Right lobe of liver (tissue), 6 donors: ENCODE measurements at regions not wholly inside any gene's neighbourhood (a gene's known extent, or its start where the extent isn't known, plus 50 kb on each side); places are given as distances from the start of the nearest gene placed in this dataset.

Source experiments
- ATAC-seq, 4 donors: fragments of 200-7000 bp; cut with Tn5 transposase; one replicate each; pipeline ENCODE4 v1.9.1; 2020; ENCODE audit warnings: mild to moderate bottlenecking in 4 of 4, moderate library complexity in 4 of 4
- DNase-seq, 3 donors: peaks; one replicate each; pipeline ENCODE4 v3.0.0-alpha.2; 2020
- H3K27ac ChIP-seq, 3 donors: fragments of 200-600 bp; one replicate each; pipeline ENCODE4 v1.8.0; 2022
- H3K27me3 ChIP-seq, 2 donors: fragments of 200-600 bp; one replicate each; pipeline ENCODE4 v1.8.0; 2022
- H3K36me3 ChIP-seq, 4 donors: fragments of 200-600 bp; sonication (generic) in 1 of 4; one replicate each; pipeline versions ENCODE4 v1.5.1 to v1.8.0; 2017 to 2022; ENCODE audit warnings: control low read depth in 1 of 4
- H3K4me1 ChIP-seq, 4 donors: fragments of 200-600 bp; sonication (generic) in 1 of 4; one replicate each; pipeline versions ENCODE4 v1.5.1 to v1.8.0; 2017 to 2022; ENCODE audit warnings: control low read depth in 1 of 4
- H3K4me3 ChIP-seq, 3 donors: fragments of 200-600 bp; one replicate each; pipeline ENCODE4 v1.8.0; 2022
- H3K9me3 ChIP-seq, 4 donors: fragments of 200-600 bp; sonication (generic) in 1 of 4; one replicate each; pipeline versions ENCODE4 v1.5.1 to v1.8.0; 2017 to 2022; ENCODE audit warnings: control low read depth in 1 of 4
- POLR2A ChIP-seq: fragments of 450-650 bp; IDR thresholded peaks from one replicate; pipeline ENCODE4 v1.6.1; 2017; ENCODE audit warnings: antibody characterized with exemption, mild to moderate bottlenecking
- WGBS: methylation state at CpG from one replicate; pipeline ENCODE4 v1.1.6; 2018; ENCODE audit warnings: low coverage, low lambda C conversion rate; ENCODE audit not compliant: insufficient coverage; ENCODE audit errors: missing lambda C conversion rate; 5-methylcytosine and 5-hydroxymethylcytosine counted together
- intact Hi-C, 2 donors: fragments of 100-400 bp; cut with DNase I; formaldehyde crosslinking; loops; one replicate each; pipeline versions ENCODE4 v1.11.2 to v1.14.1; 2022
- TF ChIP-seq, protein P1 (sequence below), 4 donors: fragments of 200-600 bp in 3 of 4; fragments of 450-650 bp in 1 of 4; IDR thresholded peaks; one replicate each; pipeline versions ENCODE4 v1.5.1 to v1.8.0; 2016 to 2022; ENCODE audit warnings: antibody characterized with exemption in 4 of 4, mild to moderate bottlenecking in 2 of 4
- donor health status: DM: no; HTN: yes; CAD: no.
- donor health status: DM: no; HTN: no; CAD: no.
- donor health status: DM: no; HTN: no; CAD: no.
- donor health status: DM: no; HTN: yes; CAD: no.
- donor health status: DM: no; HTN: yes; CAD: no.

DNA sequence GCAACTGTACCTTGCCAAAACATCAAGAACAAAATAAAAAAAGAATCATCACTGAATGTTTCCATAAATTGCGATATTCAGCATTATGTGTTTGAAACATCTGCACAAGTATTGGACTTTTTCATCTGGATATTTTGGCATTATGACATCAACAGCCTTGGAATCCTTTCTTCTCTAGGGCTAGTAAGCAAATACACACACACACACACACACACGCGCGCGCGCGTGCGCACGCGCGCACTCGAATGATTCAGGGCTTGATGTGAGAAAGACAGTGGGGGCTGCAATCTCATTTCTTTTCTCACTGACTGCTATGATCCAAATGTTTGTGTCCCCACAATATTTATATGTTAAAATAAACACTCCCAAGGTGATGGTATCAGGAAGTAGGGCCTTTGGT is 90.0 kb upstream of the SLC38A4 start:
- DNase-seq (no peak), ATAC-seq (no peak)
- intact Hi-C loops: no loop called here
- Histone ChIP-seq H3K36me3 (no peaks in the 10 kb centered on the region), H3K4me1 (peaks cover 0 to 8% (median 3%) of the 10 kb centered on the region in 4 donors), H3K27me3 (no peaks in the 10 kb centered on the region), H3K9me3 (no peaks in the 10 kb centered on the region), H3K4me3 (no peak overlapping the region), H3K27ac (no peak overlapping the region)
- TF ChIP-seq POLR2A: no peak
- TF ChIP-seq, protein P1, sequence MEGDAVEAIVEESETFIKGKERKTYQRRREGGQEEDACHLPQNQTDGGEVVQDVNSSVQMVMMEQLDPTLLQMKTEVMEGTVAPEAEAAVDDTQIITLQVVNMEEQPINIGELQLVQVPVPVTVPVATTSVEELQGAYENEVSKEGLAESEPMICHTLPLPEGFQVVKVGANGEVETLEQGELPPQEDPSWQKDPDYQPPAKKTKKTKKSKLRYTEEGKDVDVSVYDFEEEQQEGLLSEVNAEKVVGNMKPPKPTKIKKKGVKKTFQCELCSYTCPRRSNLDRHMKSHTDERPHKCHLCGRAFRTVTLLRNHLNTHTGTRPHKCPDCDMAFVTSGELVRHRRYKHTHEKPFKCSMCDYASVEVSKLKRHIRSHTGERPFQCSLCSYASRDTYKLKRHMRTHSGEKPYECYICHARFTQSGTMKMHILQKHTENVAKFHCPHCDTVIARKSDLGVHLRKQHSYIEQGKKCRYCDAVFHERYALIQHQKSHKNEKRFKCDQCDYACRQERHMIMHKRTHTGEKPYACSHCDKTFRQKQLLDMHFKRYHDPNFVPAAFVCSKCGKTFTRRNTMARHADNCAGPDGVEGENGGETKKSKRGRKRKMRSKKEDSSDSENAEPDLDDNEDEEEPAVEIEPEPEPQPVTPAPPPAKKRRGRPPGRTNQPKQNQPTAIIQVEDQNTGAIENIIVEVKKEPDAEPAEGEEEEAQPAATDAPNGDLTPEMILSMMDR (IDR thresholded peaks at IDR 0.05): no peak
- 94% methylated on average over 6 of the region's 12 CpGs for WGBS

- no CpG with 5 or more reads among the region's 1 CpG for whole genome bisulfite sequencing
- DNase-seq: no peak
- H3K9me3 ChIP-seq: no peaks in the 10 kb centered on the region
- ATAC-seq: peak in 1 of 4 donors; percentile 31
- no peaks in the 10 kb centered on the region for H3K27me3 ChIP-seq
- no peak overlapping the region for H3K27ac ChIP-seq
- H3K36me3 ChIP-seq: no peaks in the 10 kb centered on the region
- intact Hi-C loops: no loop called here
- H3K4me1 ChIP-seq: peaks cover 0 to 16% (median 8%) of the 10 kb centered on the region in 4 donors
- H3K4me3 ChIP-seq: no peak overlapping the region
- no peak for TF ChIP-seq POLR2A
- TF ChIP-seq, protein P1 (IDR thresholded peaks at IDR 0.05): no peak
These were observed 91.1 kb upstream of the SLC38A4 start for GRCh38 chr12:46916796-46917419.

DNA sequence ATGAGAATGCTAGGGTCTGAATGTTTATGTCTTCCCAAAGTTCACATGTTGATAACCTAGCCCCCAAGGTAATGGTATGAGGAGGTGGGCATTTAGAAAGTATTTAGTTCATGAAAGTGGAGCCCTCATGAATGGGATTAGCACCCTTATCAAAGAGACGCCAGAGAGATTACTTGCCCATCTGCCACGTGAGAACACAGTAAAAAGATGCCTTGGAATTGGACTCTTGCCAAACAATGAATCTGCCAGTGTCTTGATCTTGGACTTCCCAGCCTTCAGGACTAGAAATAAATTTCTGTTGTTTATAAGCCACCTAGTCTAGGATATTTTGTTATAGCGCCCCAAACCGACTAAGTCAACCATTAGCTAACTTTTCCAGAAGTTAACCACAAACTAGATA is 92.0 kb upstream of the SLC38A4 start:
- Histone ChIP-seq H3K27me3 (no peaks in the 10 kb centered on the region), H3K9me3 (no peaks in the 10 kb centered on the region), H3K4me3 (no peak overlapping the region), H3K27ac (no peak overlapping the region), H3K4me1 (peaks cover 0 to 25% (median 10%) of the 10 kb centered on the region in 4 donors), H3K36me3 (no peaks in the 10 kb centered on the region)
- no peak for TF ChIP-seq POLR2A
- TF ChIP-seq, protein P1 (IDR thresholded peaks at IDR 0.05): no peak
- ATAC-seq (no peak), DNase-seq (no peak)
- intact Hi-C loops: no loop called here
- WGBS: 74% methylated on average over 4 of the region's 4 CpGs

DNA sequence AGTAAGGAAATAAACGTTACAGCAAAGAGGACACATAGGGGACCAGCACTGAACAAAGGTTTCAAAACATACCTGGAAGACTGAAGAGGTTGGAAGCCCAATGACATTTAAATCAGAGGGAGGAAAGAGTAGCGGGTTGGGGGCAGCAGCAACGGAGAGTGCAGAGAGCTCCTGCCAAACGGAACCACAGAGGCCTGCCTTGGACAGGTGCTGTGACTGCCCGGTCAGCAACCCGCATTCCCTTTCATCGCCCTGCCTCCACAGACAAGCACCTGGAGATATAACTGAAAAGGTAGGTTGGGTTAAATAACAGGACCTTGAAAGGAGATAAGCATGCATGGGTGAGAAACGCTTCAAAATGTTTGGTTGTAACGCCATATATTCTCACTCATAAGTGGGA is 92.8 kb upstream of the SLC38A4 start:
- TF ChIP-seq, protein P1 (IDR thresholded peaks at IDR 0.05): no peak
- TF ChIP-seq POLR2A: no peak
- no peak for DNase-seq
- intact Hi-C loops: no loop called here
- H3K9me3 ChIP-seq: no peaks in the 10 kb centered on the region
- peaks cover 0 to 29% (median 10%) of the 10 kb centered on the region in 4 donors for H3K4me1 ChIP-seq
- 83% methylated on average over 8 of the region's 9 CpGs for WGBS
- H3K27ac ChIP-seq: no peak overlapping the region
- H3K27me3 ChIP-seq: no peaks in the 10 kb centered on the region
- H3K4me3 ChIP-seq: no peak overlapping the region
- ATAC-seq: no peak
- H3K36me3 ChIP-seq: no peaks in the 10 kb centered on the region
